GM21367 (cell line): ENCODE measurements at regions not wholly inside any gene's neighbourhood (a gene's known extent, or its start where the extent isn't known, plus 50 kb on each side); places are given as distances from the start of the nearest gene placed in this dataset.

Experiments used
- ATAC-seq: cut with Tn5 transposase; IDR thresholded peaks from one replicate; pipeline ENCODE4 v1.9.1; 2021; ENCODE audit not compliant: unreplicated experiment

GRCh38 chr2:118622913-118623312 is 224.5 kb downstream of the EN1 start:
- ATAC-seq: no peak

GRCh38 chr2:118622108-118622507 is 225.3 kb downstream of the EN1 start:
- ATAC-seq: no peak

- ATAC-seq: no peak
Measured at GRCh38 chr2:118618279-118618678, 229.2 kb downstream of the EN1 start.

GRCh38 chr2:118616432-118616831 is 231.0 kb downstream of the EN1 start:
- no peak for ATAC-seq

GRCh38 chr2:118614841-118615271 is 232.6 kb downstream of the EN1 start:
- ATAC-seq: no peak

- no peak for ATAC-seq
Measured at GRCh38 chr2:118613737-118614136, 233.7 kb downstream of the EN1 start.

- no peak for ATAC-seq
Measured at GRCh38 chr2:118611691-118612090, 235.8 kb downstream of the EN1 start.

GRCh38 chr2:118609138-118609537 is 238.3 kb downstream of the EN1 start:
- ATAC-seq: no peak

GRCh38 chr2:118607641-118608040 is 239.8 kb downstream of the EN1 start:
- no peak for ATAC-seq

- ATAC-seq: no peak
Measured at GRCh38 chr2:118604811-118605210, 242.6 kb downstream of the EN1 start.

- no peak for ATAC-seq
Measured at GRCh38 chr2:118604371-118604770, 243.1 kb downstream of the EN1 start.

GRCh38 chr2:118599141-118599540 is 248.3 kb downstream of the EN1 start:
- no peak for ATAC-seq

GRCh38 chr2:118596620-118597019 is 250.8 kb downstream of the EN1 start:
- ATAC-seq: no peak

- ATAC-seq: no peak
Measured at GRCh38 chr2:118593257-118593656, 254.2 kb downstream of the EN1 start.

GRCh38 chr2:118591223-118591622 is 256.2 kb downstream of the EN1 start:
- ATAC-seq: no peak

- ATAC-seq: no peak
Measured at GRCh38 chr2:118589721-118590120, 257.7 kb downstream of the EN1 start.

- no peak for ATAC-seq
Measured at GRCh38 chr2:118588850-118589249, 258.6 kb downstream of the EN1 start.

- no peak for ATAC-seq
Measured at GRCh38 chr2:118586312-118586711, 261.1 kb downstream of the EN1 start.

GRCh38 chr2:118584877-118585276 is 262.6 kb downstream of the EN1 start:
- no peak for ATAC-seq

- ATAC-seq: no peak
Measured at GRCh38 chr2:118584062-118584749, 263.2 kb downstream of the EN1 start.

- no peak for ATAC-seq
Measured at GRCh38 chr2:118582058-118582457, 265.4 kb downstream of the EN1 start.

GRCh38 chr2:118580651-118581050 is 266.8 kb downstream of the EN1 start:
- no peak for ATAC-seq

GRCh38 chr2:118580107-118580506 is 267.3 kb downstream of the EN1 start:
- no peak for ATAC-seq
